ENCODE measurements at regions not wholly inside any gene's neighbourhood (a gene's known extent, or its start where the extent isn't known, plus 50 kb on each side); places are given as distances from the start of the nearest gene placed in this dataset.

DNA sequence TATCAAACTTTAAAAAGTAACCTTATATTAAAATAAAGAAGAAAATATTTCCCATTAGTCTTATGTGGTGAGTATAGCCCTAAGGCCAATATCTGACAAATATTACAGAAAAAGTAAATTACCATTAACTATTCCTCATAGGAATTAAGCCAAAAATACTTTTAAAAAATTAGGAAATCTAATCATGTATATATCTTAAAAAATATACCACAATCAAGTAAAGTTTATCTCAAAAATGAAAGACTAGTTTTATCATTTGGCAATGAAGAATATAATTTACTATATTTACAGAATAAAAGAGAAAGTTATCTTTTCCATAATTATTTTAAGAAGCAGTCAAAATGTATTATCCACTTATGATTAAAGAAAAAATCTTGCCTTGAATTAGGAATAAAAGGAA lies 458.8 kb upstream of the ZNF462 start:
- H3K4me3 ChIP-seq (ENCODE audit: low read depth, poor library complexity, severe bottlenecking), result no peak overlapping the region
- intact Hi-C loops (cut with DNase I; ENCODE audit: low total_unique reads), result no loop called here
- no peak for DNase-seq (ENCODE audit: low spot score in 2 of 2)
- TF ChIP-seq POLR2A (IDR thresholded peaks at IDR 0.05), result no peak
- TF ChIP-seq, protein P1, sequence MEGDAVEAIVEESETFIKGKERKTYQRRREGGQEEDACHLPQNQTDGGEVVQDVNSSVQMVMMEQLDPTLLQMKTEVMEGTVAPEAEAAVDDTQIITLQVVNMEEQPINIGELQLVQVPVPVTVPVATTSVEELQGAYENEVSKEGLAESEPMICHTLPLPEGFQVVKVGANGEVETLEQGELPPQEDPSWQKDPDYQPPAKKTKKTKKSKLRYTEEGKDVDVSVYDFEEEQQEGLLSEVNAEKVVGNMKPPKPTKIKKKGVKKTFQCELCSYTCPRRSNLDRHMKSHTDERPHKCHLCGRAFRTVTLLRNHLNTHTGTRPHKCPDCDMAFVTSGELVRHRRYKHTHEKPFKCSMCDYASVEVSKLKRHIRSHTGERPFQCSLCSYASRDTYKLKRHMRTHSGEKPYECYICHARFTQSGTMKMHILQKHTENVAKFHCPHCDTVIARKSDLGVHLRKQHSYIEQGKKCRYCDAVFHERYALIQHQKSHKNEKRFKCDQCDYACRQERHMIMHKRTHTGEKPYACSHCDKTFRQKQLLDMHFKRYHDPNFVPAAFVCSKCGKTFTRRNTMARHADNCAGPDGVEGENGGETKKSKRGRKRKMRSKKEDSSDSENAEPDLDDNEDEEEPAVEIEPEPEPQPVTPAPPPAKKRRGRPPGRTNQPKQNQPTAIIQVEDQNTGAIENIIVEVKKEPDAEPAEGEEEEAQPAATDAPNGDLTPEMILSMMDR (IDR thresholded peaks at IDR 0.05), result no peak

DNA sequence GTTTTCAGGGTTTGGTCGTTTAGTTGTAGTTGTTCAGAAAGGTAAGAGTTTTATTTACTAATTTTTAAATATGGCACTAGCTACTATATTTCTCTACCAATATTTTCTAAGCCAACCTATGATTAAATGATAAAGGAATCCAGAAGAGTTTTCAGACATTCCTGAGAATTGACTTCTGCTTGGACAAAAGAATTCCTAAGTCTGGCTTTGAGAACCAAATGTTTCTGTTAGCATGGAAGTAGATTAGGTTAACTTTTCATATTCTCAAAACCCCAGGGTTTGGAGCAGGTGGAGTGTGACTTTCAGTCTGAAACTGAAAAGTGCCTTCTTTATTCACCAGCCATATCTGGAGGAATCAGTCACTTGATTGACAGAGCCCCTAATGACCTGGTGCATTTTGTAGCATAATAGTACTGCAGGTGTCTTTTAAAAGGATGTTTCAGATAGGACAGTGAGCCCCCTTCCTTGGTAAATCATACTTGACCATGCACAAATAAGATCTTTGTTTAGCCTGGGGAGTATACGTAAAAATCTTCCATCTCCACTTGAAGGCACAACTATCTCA lies 457.0 kb upstream of the ZNF462 start:
- DNase-seq (ENCODE audit: low spot score in 2 of 2), result no peak
- H3K4me3 ChIP-seq (ENCODE audit: low read depth, poor library complexity, severe bottlenecking), result no peak overlapping the region
- 65 to 79% methylated on average over 2 of the region's 2 CpGs for WGBS, 2 donors
- intact Hi-C loops (cut with DNase I; ENCODE audit: low total_unique reads), result no loop called here
- TF ChIP-seq POLR2A (IDR thresholded peaks at IDR 0.05), result no peak
- TF ChIP-seq, protein P1 (IDR thresholded peaks at IDR 0.05), result no peak

DNA sequence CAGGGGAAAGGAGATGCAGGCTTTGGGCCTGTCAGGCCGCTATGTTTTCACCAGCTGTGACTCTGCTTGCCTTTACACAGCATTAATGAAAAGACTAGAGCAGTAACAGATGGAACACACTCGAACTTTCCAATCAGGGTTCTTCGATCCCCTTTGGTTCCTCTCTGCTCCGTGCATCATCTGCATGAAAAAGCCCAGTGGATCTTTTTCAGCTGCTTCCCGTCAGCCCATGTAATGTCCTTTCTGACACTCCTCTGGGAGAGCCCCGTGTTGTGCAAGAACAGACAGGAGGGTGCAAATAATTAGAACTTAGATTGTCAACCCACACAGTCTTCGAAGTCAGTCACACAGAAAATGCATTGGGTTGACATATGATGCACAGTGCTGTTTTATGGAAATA lies 448.9 kb upstream of the ZNF462 start:
- 78 to 84% methylated on average over 7 of the region's 7 CpGs for WGBS, 2 donors
- no peak overlapping the region for H3K4me3 ChIP-seq (ENCODE audit: low read depth, poor library complexity, severe bottlenecking)
- DNase-seq (ENCODE audit: low spot score in 2 of 2), result no peak
- intact Hi-C loops (cut with DNase I; ENCODE audit: low total_unique reads), result no loop called here
- no peak for TF ChIP-seq POLR2A (IDR thresholded peaks at IDR 0.05)
- TF ChIP-seq, protein P1 (IDR thresholded peaks at IDR 0.05), result no peak

DNA sequence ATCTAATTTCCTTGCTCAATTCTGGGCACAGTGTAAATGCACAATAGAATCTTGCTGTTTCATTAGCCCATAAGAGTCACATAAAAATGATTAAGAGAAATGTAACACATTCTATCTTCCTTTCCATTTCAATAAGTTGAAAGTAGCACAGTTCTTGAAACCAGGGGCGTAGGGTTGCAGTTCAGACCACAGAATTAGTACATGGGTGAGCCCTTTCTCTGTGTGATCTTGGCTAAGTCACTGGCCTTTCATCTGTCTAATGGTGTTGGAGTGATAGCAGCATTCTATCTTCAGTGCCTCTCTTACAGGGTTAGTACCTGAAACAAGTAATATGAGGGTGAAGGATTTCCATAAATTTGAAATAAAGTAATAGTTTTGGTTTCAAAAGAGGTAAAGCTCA lies 445.3 kb upstream of the ZNF462 start:
- 95 to 100% methylated on average over 1 of the region's 1 CpG for WGBS, 2 donors
- TF ChIP-seq, protein P1 (IDR thresholded peaks at IDR 0.05), result no peak
- no peak for TF ChIP-seq POLR2A (IDR thresholded peaks at IDR 0.05)
- H3K4me3 ChIP-seq (ENCODE audit: low read depth, poor library complexity, severe bottlenecking), result no peak overlapping the region
- intact Hi-C loops (cut with DNase I; ENCODE audit: low total_unique reads), result no loop called here
- no peak for DNase-seq (ENCODE audit: low spot score in 2 of 2)

DNA sequence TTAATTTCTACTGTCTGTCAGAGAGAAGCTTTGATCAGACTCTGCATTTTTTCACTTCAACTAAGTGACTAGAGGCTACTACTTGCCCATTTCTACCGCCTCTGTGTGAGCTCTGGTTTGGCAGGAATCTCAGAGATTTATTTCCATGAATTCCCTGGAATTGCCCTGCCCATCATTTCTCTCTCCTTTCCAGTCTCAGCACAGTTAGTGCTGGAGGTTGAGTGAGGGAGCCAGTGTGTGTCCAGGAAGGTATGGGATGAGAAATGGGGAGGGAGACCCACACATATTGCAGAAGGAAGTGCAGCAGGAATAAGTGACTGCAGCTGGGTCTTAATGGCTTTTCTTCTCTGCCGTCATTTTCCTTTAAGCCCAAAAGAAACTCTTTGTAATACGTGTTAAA lies 443.1 kb upstream of the ZNF462 start:
- WGBS, 2 donors, result 15 to 23% methylated on average over 3 of the region's 3 CpGs
- no peak for DNase-seq (ENCODE audit: low spot score in 2 of 2)
- intact Hi-C loops (cut with DNase I; ENCODE audit: low total_unique reads), result no loop called here
- TF ChIP-seq, protein P1 (IDR thresholded peaks at IDR 0.05), result no peak
- no peak for TF ChIP-seq POLR2A (IDR thresholded peaks at IDR 0.05)
- H3K4me3 ChIP-seq (ENCODE audit: low read depth, poor library complexity, severe bottlenecking), result no peak overlapping the region

DNA sequence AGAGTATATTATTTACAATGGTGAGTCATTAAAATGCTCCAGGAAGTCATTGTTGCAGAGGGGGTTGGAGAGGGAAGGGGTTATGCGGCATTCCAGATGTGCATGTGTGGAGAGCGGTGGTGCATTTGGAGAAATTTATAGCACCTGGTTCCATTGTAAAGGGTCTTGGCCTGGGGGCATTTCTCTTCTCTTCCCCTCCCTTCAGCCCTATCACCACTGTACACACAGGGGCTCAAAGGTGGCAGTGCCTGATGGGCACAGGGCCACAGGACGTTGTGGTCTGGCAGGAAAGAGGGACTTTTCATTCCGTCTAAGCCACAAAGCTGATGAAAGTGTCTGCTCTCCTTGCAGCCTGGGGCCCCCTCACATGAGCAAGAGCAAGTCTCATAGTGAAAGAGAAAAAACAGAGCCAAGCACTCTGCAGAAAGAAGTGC lies 442.4 kb upstream of the ZNF462 start:
- WGBS, 2 donors, result 15 to 20% methylated on average over 4 of the region's 4 CpGs

More for the DNA sequence above, 442.4 kb upstream of the ZNF462 start:
- no peak for TF ChIP-seq POLR2A (IDR thresholded peaks at IDR 0.05)
- TF ChIP-seq, protein P1 (IDR thresholded peaks at IDR 0.05), result no peak
- intact Hi-C loops (cut with DNase I; ENCODE audit: low total_unique reads), result no loop called here
- DNase-seq (ENCODE audit: low spot score in 2 of 2), result no peak
- H3K4me3 ChIP-seq (ENCODE audit: low read depth, poor library complexity, severe bottlenecking), result no peak overlapping the region

All from lower leg skin (tissue), 4 donors.